ENCODE measurements at regions not wholly inside any gene's neighbourhood (a gene's known extent, or its start where the extent isn't known, plus 50 kb on each side); places are given as distances from the start of the nearest gene placed in this dataset.

DNA sequence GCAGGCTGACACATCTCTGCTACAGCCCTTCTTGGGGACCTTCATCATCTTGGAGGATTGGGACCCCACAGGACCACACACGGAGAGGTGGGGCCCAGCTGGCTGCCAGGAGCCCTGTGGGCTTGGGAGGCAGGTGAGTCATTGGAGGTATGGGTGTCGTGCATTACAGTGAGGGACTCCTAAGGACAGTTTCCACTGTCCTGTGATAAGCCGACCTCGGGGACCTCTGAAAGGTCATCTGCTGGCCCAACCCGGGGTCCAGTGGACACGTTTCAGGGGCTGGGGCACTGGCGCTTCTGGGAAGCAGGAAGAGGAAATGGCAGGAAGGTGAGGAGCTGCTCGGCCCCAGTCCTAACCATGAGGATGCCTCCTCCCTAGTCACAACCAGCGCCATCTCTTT, 238.0 kb downstream of the BCL11B start:
- no peaks in the 10 kb centered on the region for H3K9me3 ChIP-seq
- no peaks in the 10 kb centered on the region for H3K27me3 ChIP-seq
- no peak overlapping the region for H3K27ac ChIP-seq (replicated peaks in 1 of 4)
- no peaks in the 10 kb centered on the region for H3K36me3 ChIP-seq
- no peak for DNase-seq (ENCODE audit: extremely low spot score)
- H3K4me3 ChIP-seq: no peak overlapping the region
- TF ChIP-seq POLR2AphosphoS5 (IDR thresholded peaks at IDR 0.05) (no peak), POLR2A (IDR thresholded peaks at IDR 0.05; ENCODE audit: low read depth) (no peak), EP300 (IDR thresholded peaks at IDR 0.05) (no peak)
- TF ChIP-seq, protein P1, sequence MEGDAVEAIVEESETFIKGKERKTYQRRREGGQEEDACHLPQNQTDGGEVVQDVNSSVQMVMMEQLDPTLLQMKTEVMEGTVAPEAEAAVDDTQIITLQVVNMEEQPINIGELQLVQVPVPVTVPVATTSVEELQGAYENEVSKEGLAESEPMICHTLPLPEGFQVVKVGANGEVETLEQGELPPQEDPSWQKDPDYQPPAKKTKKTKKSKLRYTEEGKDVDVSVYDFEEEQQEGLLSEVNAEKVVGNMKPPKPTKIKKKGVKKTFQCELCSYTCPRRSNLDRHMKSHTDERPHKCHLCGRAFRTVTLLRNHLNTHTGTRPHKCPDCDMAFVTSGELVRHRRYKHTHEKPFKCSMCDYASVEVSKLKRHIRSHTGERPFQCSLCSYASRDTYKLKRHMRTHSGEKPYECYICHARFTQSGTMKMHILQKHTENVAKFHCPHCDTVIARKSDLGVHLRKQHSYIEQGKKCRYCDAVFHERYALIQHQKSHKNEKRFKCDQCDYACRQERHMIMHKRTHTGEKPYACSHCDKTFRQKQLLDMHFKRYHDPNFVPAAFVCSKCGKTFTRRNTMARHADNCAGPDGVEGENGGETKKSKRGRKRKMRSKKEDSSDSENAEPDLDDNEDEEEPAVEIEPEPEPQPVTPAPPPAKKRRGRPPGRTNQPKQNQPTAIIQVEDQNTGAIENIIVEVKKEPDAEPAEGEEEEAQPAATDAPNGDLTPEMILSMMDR (IDR thresholded peaks at IDR 0.05): no peak
- WGBS: 92% methylated on average over 9 of the region's 9 CpGs
- intact Hi-C loops (cut with DNase I): no loop called here
- peaks cover 0 to 21% (median 19%) of the 10 kb centered on the region in 4 donors for H3K4me1 ChIP-seq

DNA sequence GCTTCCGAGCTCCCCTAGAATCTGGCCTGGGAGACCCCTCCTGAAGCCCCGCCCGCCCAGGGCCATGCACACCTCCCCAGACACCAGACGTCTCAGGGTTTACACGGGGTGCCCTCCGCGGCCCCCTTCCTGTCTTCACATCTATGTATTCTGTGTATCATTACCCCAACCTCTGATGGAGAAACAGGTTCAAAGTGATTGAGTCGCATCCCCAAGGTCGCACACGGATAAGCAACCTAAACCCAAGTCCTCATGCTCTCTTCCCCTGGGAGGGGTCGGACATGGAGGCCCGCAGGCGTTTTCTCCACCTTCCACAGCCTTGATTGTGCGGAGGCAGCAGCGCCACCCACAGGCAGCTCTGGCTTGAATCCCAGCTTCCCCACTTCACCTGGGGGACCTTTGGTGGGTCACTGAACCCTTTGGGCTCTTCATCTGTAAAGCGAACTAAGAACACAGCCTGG, 237.3 kb downstream of the BCL11B start:
- TF ChIP-seq, protein P1 (IDR thresholded peaks at IDR 0.05): no peak
- TF ChIP-seq POLR2A (IDR thresholded peaks at IDR 0.05; ENCODE audit: low read depth) (no peak), POLR2AphosphoS5 (IDR thresholded peaks at IDR 0.05) (no peak), EP300 (IDR thresholded peaks at IDR 0.05) (no peak)
- no peak overlapping the region for H3K4me3 ChIP-seq
- 95% methylated on average over 16 of the region's 16 CpGs for WGBS
- no peak for DNase-seq (ENCODE audit: extremely low spot score)
- H3K36me3 ChIP-seq: no peaks in the 10 kb centered on the region
- H3K9me3 ChIP-seq: no peaks in the 10 kb centered on the region
- peaks cover 0 to 21% (median 19%) of the 10 kb centered on the region in 4 donors for H3K4me1 ChIP-seq
- H3K27me3 ChIP-seq: no peaks in the 10 kb centered on the region
- peak overlapping the region in 1 of 4 donors; percentile 68 for H3K27ac ChIP-seq (replicated peaks in 1 of 4)
- intact Hi-C loops (cut with DNase I): no loop called here

DNA sequence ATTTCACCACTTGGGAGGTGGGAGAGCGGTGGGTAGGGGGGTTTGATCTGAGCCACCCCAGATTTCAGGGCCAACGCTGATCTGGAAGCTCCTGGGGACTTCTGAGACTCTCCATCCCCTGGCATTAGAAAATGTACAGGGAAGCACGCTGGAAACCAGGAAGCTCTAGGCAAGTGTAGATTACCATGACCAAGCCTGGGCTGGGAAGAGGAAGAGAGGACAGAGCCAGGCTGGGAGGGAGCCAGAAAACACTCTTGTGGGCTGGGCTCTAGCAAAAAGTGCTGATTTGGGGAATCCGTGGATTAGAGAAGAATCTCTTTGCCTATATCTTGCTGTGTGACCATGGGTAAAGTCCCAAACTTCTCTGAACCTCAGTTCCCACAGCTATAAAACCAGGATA, 236.7 kb downstream of the BCL11B start:
- DNase-seq (ENCODE audit: extremely low spot score): no peak
- WGBS: 72% methylated on average over 4 of the region's 4 CpGs
- Histone ChIP-seq H3K4me3 (peak overlapping the region in 1 of 4 donors; percentile 33), H3K27ac (replicated peaks in 1 of 4) (peak overlapping the region; percentile 49 to 68 (median 63)), H3K36me3 (no peaks in the 10 kb centered on the region), H3K4me1 (peaks cover 0 to 21% (median 19%) of the 10 kb centered on the region in 4 donors), H3K27me3 (no peaks in the 10 kb centered on the region), H3K9me3 (no peaks in the 10 kb centered on the region)
- TF ChIP-seq POLR2A (IDR thresholded peaks at IDR 0.05; ENCODE audit: low read depth) (no peak), EP300 (IDR thresholded peaks at IDR 0.05) (no peak), POLR2AphosphoS5 (IDR thresholded peaks at IDR 0.05) (no peak)
- TF ChIP-seq, protein P1 (IDR thresholded peaks at IDR 0.05): no peak
- intact Hi-C loops (cut with DNase I): no loop called here

DNA sequence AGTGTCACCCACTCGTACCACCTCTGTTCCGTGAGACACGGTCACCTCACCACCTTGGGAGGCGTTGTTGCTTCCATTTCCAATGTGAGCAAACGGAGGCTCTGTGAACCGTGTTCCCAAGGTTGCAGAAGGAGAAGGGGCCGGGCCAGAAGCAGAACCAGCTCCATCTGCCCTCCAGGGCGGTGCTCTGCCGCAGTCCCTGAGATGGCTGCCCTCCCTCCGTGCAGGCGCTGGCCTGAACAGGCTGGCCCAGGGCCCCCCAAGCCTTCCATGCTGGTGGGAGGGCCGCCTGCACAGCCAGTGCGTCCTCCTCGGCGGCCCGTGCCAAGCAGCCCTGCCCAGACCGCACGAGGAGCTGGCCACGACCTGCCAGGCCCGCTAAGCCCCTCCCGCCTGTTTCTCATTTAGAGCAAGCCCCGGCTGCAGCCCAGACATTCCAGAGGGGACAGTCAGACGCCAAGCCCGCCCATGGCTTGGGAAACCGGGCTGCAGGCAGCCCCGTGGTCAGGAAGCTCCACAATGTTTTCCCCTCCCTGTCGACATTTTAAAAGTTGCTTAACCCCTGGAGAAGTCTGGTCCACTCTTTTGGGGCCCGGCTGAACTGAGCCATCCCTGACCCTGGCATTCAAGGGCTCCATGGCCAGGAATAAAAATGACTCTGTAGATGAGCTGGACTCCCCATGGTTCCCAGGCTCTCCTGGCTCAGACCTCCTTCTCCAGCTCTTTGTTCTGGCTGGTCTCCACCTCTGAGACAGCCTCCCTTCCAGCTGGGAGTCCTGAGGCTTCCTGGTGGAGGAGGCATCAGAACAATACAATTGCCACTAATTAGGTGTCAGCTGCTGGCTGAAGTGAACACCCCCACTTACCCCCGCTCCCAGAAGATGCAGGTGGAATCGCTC, 236.0 kb downstream of the BCL11B start:
- H3K9me3 ChIP-seq: no peaks in the 10 kb centered on the region
- no peak for DNase-seq (ENCODE audit: extremely low spot score)
- H3K4me3 ChIP-seq: peak overlapping the region; percentile 33 to 46 (median 36)
- H3K27me3 ChIP-seq: no peaks in the 10 kb centered on the region
- intact Hi-C loops (cut with DNase I): no loop called here
- peaks cover 0 to 21% (median 19%) of the 10 kb centered on the region in 4 donors for H3K4me1 ChIP-seq
- H3K27ac ChIP-seq (replicated peaks in 1 of 4): peak overlapping the region; percentile 49 to 68 (median 63)
- no peak for TF ChIP-seq POLR2A (IDR thresholded peaks at IDR 0.05; ENCODE audit: low read depth)
- TF ChIP-seq, protein P1 (IDR thresholded peaks at IDR 0.05): no peak
- TF ChIP-seq EP300 (IDR thresholded peaks at IDR 0.05): no peak
- TF ChIP-seq POLR2AphosphoS5 (IDR thresholded peaks at IDR 0.05): peak; percentile 66 to 82
- WGBS: 67% methylated on average over 5 of the region's 30 CpGs
- no peaks in the 10 kb centered on the region for H3K36me3 ChIP-seq
